Body of pancreas (tissue), 4 donors: ENCODE measurements at regions not wholly inside any gene's neighbourhood (a gene's known extent, or its start where the extent isn't known, plus 50 kb on each side); places are given as distances from the start of the nearest gene placed in this dataset.

ENCODE experiments used
- CTCF ChIP-seq, 7 experiments: fragments of 450-650 bp in 4 of 7; fragments of 200-600 bp in 3 of 7; sonication (generic) in 3 of 7; IDR thresholded peaks; one replicate each; pipeline ENCODE4 v1.5.1; 2016 to 2019; ENCODE audit warnings: antibody characterized with exemption in 7 of 7
- POLR2A ChIP-seq, 3 donors: fragments of 450-650 bp; IDR thresholded peaks; one replicate each; pipeline ENCODE4 v1.6.1; 2016; ENCODE audit warnings: antibody characterized with exemption in 3 of 3, mild to moderate bottlenecking in 2 of 3

DNA sequence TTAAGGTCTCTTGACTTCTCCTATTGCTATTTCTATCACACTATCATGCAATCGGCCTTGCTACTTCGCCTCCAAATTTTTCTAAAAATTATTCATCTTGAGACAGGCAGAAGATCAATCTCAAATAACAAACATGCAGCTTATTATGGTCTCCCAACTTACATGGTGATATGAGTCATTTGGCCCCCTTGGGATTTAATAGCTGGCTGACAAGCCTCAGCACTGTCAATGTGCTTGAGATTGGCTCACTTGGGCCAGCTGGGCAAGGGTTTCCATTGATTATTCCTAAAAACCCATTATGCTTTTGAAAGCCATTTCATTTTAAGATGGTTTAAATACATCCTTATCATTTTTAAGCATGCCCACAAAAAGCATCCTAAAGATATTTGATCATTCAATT is 224.5 kb upstream of the NFIA start:
- TF ChIP-seq CTCF (IDR thresholded peaks at IDR 0.05) (no peak), POLR2A (IDR thresholded peaks at IDR 0.05) (no peak)
